Testis (tissue), 2 donors: ENCODE measurements at regions not wholly inside any gene's neighbourhood (a gene's known extent, or its start where the extent isn't known, plus 50 kb on each side); places are given as distances from the start of the nearest gene placed in this dataset.

ENCODE experiments used
- CTCF ChIP-seq, 3 experiments: fragments of 450-650 bp in 2 of 3; fragments of 200-600 bp in 1 of 3; sonication (generic) in 1 of 3; IDR thresholded peaks; one replicate each; pipeline ENCODE4 v1.5.1; 2016 to 2019; ENCODE audit warnings: antibody characterized with exemption in 3 of 3, mild to moderate bottlenecking in 2 of 3, moderate library complexity in 1 of 3
- POLR2A ChIP-seq: fragments of 450-650 bp; IDR thresholded peaks from one replicate; pipeline ENCODE4 v1.6.1; 2017; ENCODE audit warnings: antibody characterized with exemption, mild to moderate bottlenecking, moderate library complexity

GRCh38 chr1:18580047-18580446 lies 50.6 kb upstream of the PAX7 start:
- TF ChIP-seq POLR2A (no peak), CTCF (IDR thresholded peaks at IDR 0.05) (no peak)
